GM06990 (cell line): ENCODE measurements at regions not wholly inside any gene's neighbourhood (a gene's known extent, or its start where the extent isn't known, plus 50 kb on each side); places are given as distances from the start of the nearest gene placed in this dataset.

Experiments used
- DNase-seq: peaks from one replicate; pipeline ENCODE4 v3.0.0-alpha.2; 2011; ENCODE audit not compliant: insufficient read length; ENCODE audit errors: extremely low read depth
- H3K27me3 ChIP-seq: replicated peaks from 2 replicates; pipeline ENCODE4 v1.6.0; 2011; ENCODE audit warnings: low read length; ENCODE audit not compliant: control insufficient read depth, insufficient read depth
- H3K36me3 ChIP-seq: 2 replicates; pipeline ENCODE4 v1.5.1; 2011; ENCODE audit warnings: low read length; ENCODE audit not compliant: control insufficient read depth, insufficient read depth
- H3K4me3 ChIP-seq: replicated peaks from 2 replicates; pipeline ENCODE4 v1.5.1; 2011; ENCODE audit warnings: low read depth, mild to moderate bottlenecking, control low read depth, low read length
- CTCF ChIP-seq: IDR thresholded peaks from 2 replicates; pipeline ENCODE4 v1.5.1; 2011; ENCODE audit warnings: low read length, control low read depth, mild to moderate bottlenecking, inconsistent platforms; ENCODE audit not compliant: insufficient read depth, poor library complexity, severe bottlenecking

- no peak for DNase-seq
- Histone ChIP-seq H3K4me3 (no peak overlapping the region), H3K27me3 (no peaks in the 10 kb centered on the region), H3K36me3 (no peaks in the 10 kb centered on the region)
- no peak for TF ChIP-seq CTCF
Measured at GRCh38 chrX:140165849-140166248, 200.5 kb upstream of the CXorf66 start.

GRCh38 chrX:140164391-140164790 is 199.1 kb upstream of the CXorf66 start:
- DNase-seq = no peak
- H3K4me3 ChIP-seq = no peak overlapping the region
- TF ChIP-seq CTCF = no peak
- no peaks in the 10 kb centered on the region for H3K36me3 ChIP-seq
- H3K27me3 ChIP-seq = no peaks in the 10 kb centered on the region

GRCh38 chrX:140163371-140164159 is 198.2 kb upstream of the CXorf66 start:
- TF ChIP-seq CTCF = no peak
- H3K4me3 ChIP-seq = no peak overlapping the region
- DNase-seq = no peak

GRCh38 chrX:140157611-140158010 is 192.3 kb upstream of the CXorf66 start:
- DNase-seq = no peak
- Histone ChIP-seq H3K36me3 (no peaks in the 10 kb centered on the region), H3K27me3 (no peaks in the 10 kb centered on the region), H3K4me3 (no peak overlapping the region)
- TF ChIP-seq CTCF = no peak

More at GRCh38 chrX:140163371-140164159, 198.2 kb upstream of the CXorf66 start:
- Histone ChIP-seq H3K36me3 (no peaks in the 10 kb centered on the region), H3K27me3 (no peaks in the 10 kb centered on the region)

GRCh38 chrX:140157143-140157542 is 191.8 kb upstream of the CXorf66 start:
- DNase-seq = no peak
- no peak overlapping the region for H3K4me3 ChIP-seq
- no peaks in the 10 kb centered on the region for H3K36me3 ChIP-seq
- H3K27me3 ChIP-seq = no peaks in the 10 kb centered on the region
- no peak for TF ChIP-seq CTCF

GRCh38 chrX:140151316-140151715 is 186.0 kb upstream of the CXorf66 start:
- Histone ChIP-seq H3K4me3 (no peak overlapping the region), H3K36me3 (no peaks in the 10 kb centered on the region), H3K27me3 (no peaks in the 10 kb centered on the region)
- no peak for TF ChIP-seq CTCF
- no peak for DNase-seq
